ENCODE measurements at regions not wholly inside any gene's neighbourhood (a gene's known extent, or its start where the extent isn't known, plus 50 kb on each side); places are given as distances from the start of the nearest gene placed in this dataset.

DNA sequence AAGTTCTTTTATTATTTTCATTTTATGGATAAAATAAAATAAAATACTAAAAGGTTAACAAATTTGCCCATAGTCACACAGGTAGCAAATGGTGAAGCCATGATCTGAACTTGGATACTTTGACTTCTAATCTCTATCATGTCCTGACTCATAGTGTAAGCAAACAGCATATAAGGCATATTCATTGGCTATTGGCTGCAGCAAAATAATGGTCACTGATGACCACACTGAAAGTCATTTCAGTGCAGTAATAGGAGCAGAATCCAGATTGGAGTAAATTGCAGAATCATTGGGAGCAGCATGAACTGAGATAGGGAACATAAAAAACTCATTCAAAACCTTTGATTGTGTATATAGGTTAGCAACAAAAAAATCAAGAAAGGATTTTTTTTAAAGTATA, 262.9 kb downstream of the PLA2G4A start:
- intact Hi-C loops (cut with DNase I) = no loop called here
- Histone ChIP-seq H3K36me3 (no peaks in the 10 kb centered on the region), H3K4me1 (no peaks in the 10 kb centered on the region), H3K4me3 (no peak overlapping the region), H3K9me3 (no peaks in the 10 kb centered on the region), H3K27ac (no peak overlapping the region), H3K27me3 (no peaks in the 10 kb centered on the region)
- TF ChIP-seq, protein P1, sequence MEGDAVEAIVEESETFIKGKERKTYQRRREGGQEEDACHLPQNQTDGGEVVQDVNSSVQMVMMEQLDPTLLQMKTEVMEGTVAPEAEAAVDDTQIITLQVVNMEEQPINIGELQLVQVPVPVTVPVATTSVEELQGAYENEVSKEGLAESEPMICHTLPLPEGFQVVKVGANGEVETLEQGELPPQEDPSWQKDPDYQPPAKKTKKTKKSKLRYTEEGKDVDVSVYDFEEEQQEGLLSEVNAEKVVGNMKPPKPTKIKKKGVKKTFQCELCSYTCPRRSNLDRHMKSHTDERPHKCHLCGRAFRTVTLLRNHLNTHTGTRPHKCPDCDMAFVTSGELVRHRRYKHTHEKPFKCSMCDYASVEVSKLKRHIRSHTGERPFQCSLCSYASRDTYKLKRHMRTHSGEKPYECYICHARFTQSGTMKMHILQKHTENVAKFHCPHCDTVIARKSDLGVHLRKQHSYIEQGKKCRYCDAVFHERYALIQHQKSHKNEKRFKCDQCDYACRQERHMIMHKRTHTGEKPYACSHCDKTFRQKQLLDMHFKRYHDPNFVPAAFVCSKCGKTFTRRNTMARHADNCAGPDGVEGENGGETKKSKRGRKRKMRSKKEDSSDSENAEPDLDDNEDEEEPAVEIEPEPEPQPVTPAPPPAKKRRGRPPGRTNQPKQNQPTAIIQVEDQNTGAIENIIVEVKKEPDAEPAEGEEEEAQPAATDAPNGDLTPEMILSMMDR (IDR thresholded peaks at IDR 0.05) = no peak
- TF ChIP-seq POLR2A (IDR thresholded peaks at IDR 0.05) = no peak
- no peak for TF ChIP-seq EP300 (IDR thresholded peaks at IDR 0.05)
- no peak for TF ChIP-seq POLR2AphosphoS5 (IDR thresholded peaks at IDR 0.05)
- no peak for DNase-seq

DNA sequence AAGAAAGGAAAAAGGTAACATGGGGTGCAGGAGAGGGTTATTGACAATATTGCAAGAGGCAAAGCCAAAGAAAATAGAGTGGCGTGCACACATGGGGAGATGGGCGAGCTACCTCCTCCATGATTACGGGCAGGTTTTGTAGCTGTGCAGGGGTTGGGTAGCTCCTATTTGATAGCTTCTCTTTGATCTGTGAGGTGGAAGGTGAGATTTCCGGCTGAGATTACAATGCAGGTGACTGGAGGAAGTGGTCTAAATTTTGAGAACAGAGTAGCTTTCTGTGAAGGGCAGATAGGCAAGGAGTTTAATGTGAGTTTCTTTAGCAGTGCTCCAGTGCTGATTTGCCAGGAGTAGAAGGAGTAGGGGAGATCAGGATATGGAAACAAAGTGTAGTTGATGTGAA, 263.4 kb downstream of the PLA2G4A start:
- Histone ChIP-seq H3K9me3 (no peaks in the 10 kb centered on the region), H3K27me3 (no peaks in the 10 kb centered on the region), H3K4me1 (no peaks in the 10 kb centered on the region), H3K4me3 (no peak overlapping the region), H3K27ac (no peak overlapping the region), H3K36me3 (no peaks in the 10 kb centered on the region)
- 84 to 90% methylated on average over 4 of the region's 4 CpGs for WGBS, 2 donors
- TF ChIP-seq POLR2A (IDR thresholded peaks at IDR 0.05) (no peak), EP300 (IDR thresholded peaks at IDR 0.05) (no peak)
- TF ChIP-seq, protein P1 (IDR thresholded peaks at IDR 0.05) = no peak
- DNase-seq = no peak
- intact Hi-C loops (cut with DNase I) = no loop called here

DNA sequence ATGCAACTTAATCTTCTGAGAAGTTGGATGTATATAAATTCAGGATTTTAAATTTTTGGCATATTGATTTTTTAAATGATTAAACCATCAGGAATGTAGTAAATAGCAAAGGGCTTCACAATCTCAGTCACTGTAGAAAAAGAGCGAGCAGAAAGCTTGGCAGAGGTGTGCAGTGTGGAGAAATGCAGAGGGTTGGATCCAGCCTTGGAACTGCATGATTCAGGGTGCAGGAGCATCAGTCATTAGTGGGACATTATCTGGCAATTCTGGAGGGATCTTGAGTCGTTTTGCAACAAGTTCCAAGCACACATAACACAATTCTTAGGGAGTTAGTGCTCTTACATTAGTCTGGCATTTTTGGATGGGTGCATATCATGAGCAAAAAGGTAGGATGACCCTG, 267.9 kb downstream of the PLA2G4A start:
- TF ChIP-seq POLR2AphosphoS5 (IDR thresholded peaks at IDR 0.05) (no peak), POLR2A (IDR thresholded peaks at IDR 0.05) (no peak), EP300 (IDR thresholded peaks at IDR 0.05) (no peak)
- TF ChIP-seq, protein P1 (IDR thresholded peaks at IDR 0.05) = no peak
- Histone ChIP-seq H3K9me3 (peaks cover 0 to 9% (median 0%) of the 10 kb centered on the region in 4 donors), H3K4me3 (no peak overlapping the region), H3K27ac (no peak overlapping the region), H3K36me3 (no peaks in the 10 kb centered on the region), H3K4me1 (no peaks in the 10 kb centered on the region), H3K27me3 (no peaks in the 10 kb centered on the region)
- intact Hi-C loops (cut with DNase I) = no loop called here
- DNase-seq = no peak
- 48 to 61% methylated on average over 2 of the region's 2 CpGs for WGBS, 2 donors

DNA sequence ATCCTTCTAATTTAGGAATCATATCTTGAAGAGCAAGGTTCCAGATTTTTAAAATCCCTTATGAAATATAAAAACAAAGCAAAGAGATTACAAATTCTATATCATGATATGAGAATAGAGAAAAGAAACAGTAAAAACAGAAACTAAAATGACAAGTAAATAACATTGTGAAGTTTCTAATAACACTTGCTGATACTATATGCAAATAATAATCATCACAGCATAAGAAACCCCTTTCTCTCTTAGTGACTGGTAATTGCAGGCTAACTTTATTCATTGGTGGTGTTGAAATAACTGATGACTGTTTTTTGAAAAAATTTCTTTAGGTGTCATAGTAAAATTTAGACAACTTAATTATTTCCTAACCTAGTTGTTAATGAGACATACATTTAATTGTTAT, 281.6 kb downstream of the PLA2G4A start:
- Histone ChIP-seq H3K9me3 (peaks cover 0 to 3% (median 0%) of the 10 kb centered on the region in 4 donors), H3K27me3 (no peaks in the 10 kb centered on the region), H3K27ac (no peak overlapping the region), H3K4me1 (no peaks in the 10 kb centered on the region), H3K36me3 (no peaks in the 10 kb centered on the region), H3K4me3 (no peak overlapping the region)
- no peak for DNase-seq
- intact Hi-C loops (cut with DNase I) = no loop called here
- TF ChIP-seq POLR2AphosphoS5 (IDR thresholded peaks at IDR 0.05) = no peak
- no peak for TF ChIP-seq EP300 (IDR thresholded peaks at IDR 0.05)
- TF ChIP-seq, protein P1 (IDR thresholded peaks at IDR 0.05) = no peak
- no peak for TF ChIP-seq POLR2A (IDR thresholded peaks at IDR 0.05)

DNA sequence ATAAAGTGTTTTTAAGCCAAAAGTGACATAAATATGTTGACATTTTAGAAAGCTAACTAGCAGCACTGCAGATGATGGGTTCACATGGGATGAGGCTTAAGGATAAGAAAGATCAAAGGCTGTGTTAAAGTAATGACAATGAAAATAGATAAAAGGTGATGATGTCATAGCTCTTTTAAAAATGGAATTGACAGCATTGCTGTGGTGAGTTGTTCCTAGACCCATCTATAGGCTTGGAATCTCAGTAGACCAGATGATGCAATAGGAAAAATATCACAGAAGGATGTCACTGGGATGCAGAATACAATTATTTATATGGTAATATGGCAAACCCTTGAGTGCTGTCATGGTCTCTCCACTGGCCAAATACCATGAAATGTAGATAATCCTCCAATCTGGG, 286.0 kb downstream of the PLA2G4A start:
- TF ChIP-seq POLR2A (IDR thresholded peaks at IDR 0.05) (no peak), POLR2AphosphoS5 (IDR thresholded peaks at IDR 0.05) (no peak), EP300 (IDR thresholded peaks at IDR 0.05) (no peak)
- TF ChIP-seq, protein P1 (IDR thresholded peaks at IDR 0.05) = no peak
- no peaks in the 10 kb centered on the region for H3K27me3 ChIP-seq
- intact Hi-C loops (cut with DNase I) = no loop called here
- H3K36me3 ChIP-seq = no peaks in the 10 kb centered on the region
- no peak overlapping the region for H3K4me3 ChIP-seq
- peaks cover 0 to 3% (median 0%) of the 10 kb centered on the region in 4 donors for H3K9me3 ChIP-seq
- no peak for DNase-seq
- no peaks in the 10 kb centered on the region for H3K4me1 ChIP-seq
- no peak overlapping the region for H3K27ac ChIP-seq

Measured in sigmoid colon (tissue), 6 donors.